ENCODE measurements at regions not wholly inside any gene's neighbourhood (a gene's known extent, or its start where the extent isn't known, plus 50 kb on each side); places are given as distances from the start of the nearest gene placed in this dataset.

DNA sequence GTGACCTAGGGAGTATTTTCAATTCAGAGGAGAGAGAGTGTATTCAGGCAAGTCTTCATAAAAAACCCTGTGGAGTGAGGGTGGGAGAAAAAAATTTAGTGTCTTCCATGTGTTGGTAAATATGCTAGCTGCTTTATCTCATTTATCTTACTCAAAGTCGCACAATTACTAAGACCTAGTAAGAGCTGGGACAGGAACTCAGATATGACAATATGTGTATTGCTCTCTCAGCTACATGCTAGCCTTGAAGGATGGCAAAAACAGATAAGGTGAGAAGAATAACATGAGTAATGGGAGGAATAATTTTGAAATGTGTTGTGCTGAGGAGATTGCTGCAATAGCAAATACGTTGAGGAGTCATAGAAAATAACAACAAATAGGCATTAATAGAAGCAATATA is 458.6 kb downstream of the SH2D1A start:
- H3K4me3 ChIP-seq (ENCODE audit: low read depth, poor library complexity, severe bottlenecking) = no peak overlapping the region
- TF ChIP-seq, protein P1, sequence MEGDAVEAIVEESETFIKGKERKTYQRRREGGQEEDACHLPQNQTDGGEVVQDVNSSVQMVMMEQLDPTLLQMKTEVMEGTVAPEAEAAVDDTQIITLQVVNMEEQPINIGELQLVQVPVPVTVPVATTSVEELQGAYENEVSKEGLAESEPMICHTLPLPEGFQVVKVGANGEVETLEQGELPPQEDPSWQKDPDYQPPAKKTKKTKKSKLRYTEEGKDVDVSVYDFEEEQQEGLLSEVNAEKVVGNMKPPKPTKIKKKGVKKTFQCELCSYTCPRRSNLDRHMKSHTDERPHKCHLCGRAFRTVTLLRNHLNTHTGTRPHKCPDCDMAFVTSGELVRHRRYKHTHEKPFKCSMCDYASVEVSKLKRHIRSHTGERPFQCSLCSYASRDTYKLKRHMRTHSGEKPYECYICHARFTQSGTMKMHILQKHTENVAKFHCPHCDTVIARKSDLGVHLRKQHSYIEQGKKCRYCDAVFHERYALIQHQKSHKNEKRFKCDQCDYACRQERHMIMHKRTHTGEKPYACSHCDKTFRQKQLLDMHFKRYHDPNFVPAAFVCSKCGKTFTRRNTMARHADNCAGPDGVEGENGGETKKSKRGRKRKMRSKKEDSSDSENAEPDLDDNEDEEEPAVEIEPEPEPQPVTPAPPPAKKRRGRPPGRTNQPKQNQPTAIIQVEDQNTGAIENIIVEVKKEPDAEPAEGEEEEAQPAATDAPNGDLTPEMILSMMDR (IDR thresholded peaks at IDR 0.05) = no peak
- TF ChIP-seq POLR2A (IDR thresholded peaks at IDR 0.05) = no peak
- WGBS, 2 donors = 66 to 86% methylated on average over 2 of the region's 2 CpGs
- DNase-seq (ENCODE audit: low spot score in 2 of 2) = no peak
- intact Hi-C loops (cut with DNase I; ENCODE audit: low total_unique reads) = loop anchor here (2.0 kb wide), 1 partner anchor 16 kb away; no protein-coding TSS in a partner anchor

DNA sequence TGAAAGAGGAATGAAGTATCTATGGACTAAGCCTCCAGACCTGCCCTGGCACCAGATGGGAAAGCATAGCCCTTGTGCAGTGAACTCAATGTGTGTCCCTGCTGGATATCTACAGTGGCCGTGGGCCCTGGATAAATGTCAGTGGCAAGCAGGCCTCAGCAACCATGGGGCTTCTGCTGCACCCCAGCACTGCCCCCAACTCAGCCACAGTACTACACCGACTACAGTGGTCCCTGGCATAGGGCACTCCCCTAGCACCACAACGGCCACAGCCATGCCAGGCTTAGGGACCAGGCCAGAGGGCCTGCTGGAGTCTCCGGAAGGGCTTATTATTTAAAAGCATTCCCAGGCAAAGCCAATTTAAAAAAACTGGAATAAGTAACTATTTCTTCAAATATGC is 459.1 kb downstream of the SH2D1A start:
- TF ChIP-seq, protein P1 (IDR thresholded peaks at IDR 0.05) = no peak
- TF ChIP-seq POLR2A (IDR thresholded peaks at IDR 0.05) = no peak
- WGBS, 2 donors = 85 to 87% methylated on average over 3 to 4 of the region's 4 CpGs
- intact Hi-C loops (cut with DNase I; ENCODE audit: low total_unique reads) = loop anchor here (2.0 kb wide), 1 partner anchor 15 kb away; no protein-coding TSS in a partner anchor
- H3K4me3 ChIP-seq (ENCODE audit: low read depth, poor library complexity, severe bottlenecking) = no peak overlapping the region
- no peak for DNase-seq (ENCODE audit: low spot score in 2 of 2)

DNA sequence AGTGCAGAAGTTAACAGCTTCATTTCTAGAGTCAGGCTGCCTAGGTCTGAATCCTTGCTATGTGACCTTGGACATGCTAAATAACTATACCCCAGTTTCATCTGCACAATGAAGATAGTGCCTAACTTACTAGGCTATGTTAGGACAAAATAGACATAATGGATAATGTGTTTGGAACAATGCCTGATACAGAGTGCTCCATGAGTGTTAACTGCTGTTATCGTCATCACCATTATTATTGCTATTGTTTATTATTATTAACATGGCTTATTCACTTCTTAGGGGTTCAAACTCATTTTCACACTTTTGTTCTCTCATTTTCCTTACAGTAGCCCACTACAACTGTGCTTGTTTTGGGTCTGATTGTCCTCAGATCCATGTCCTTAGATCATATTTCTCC is 467.7 kb downstream of the SH2D1A start:
- intact Hi-C loops (cut with DNase I; ENCODE audit: low total_unique reads) = no loop called here

DNA sequence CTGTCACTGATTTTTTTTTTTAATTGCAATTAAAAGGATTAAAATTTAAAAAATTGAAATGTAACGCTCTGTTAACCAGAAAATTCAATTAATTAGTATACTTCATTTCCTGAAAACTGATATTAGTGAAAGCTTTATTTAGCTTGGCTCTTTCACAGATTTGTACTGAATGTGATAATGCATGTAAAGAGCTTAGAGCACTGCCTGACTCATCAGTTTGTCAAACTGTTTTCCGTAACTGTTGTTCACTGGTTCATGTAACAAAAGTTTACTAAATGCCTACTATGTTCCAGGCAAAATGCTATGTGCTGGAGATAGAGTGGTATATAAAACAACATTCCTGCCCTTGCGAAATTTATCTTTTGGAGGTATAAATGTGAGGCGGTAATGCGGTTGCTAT is 471.7 kb downstream of the SH2D1A start:
- 80 to 90% methylated on average over 5 of the region's 5 CpGs for whole genome bisulfite sequencing, 2 donors
- intact Hi-C loops (cut with DNase I; ENCODE audit: low total_unique reads) = no loop called here
- TF ChIP-seq, protein P1 (IDR thresholded peaks at IDR 0.05) = no peak
- TF ChIP-seq POLR2A (IDR thresholded peaks at IDR 0.05) = no peak
- no peak overlapping the region for H3K4me3 ChIP-seq (ENCODE audit: low read depth, poor library complexity, severe bottlenecking)
- no peak for DNase-seq (ENCODE audit: low spot score in 2 of 2)

More for the DNA sequence above, 467.7 kb downstream of the SH2D1A start:
- no peak overlapping the region for H3K4me3 ChIP-seq (ENCODE audit: low read depth, poor library complexity, severe bottlenecking)
- no peak for DNase-seq (ENCODE audit: low spot score in 2 of 2)
- no peak for TF ChIP-seq POLR2A (IDR thresholded peaks at IDR 0.05)
- TF ChIP-seq, protein P1 (IDR thresholded peaks at IDR 0.05) = no peak
- WGBS, 2 donors = 84 to 85% methylated on average over 1 of the region's 1 CpG

DNA sequence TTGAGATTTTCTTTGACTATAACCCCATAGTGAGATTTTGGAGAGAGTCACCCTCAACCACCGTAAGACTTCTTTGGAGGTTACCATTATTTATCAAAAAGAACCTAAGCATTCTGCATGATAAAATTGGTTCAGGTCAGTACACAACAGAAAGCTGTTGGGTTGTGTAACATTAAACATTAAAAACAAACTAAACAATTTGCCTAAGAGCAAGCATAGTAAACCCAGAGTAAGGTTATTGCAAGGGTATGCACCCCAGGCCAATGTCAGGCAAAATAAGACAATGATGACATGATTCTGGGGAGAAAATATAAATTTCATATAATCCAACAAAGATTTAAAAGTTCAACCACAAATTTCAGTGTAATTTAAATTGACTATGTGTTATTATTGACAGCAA is 472.4 kb downstream of the SH2D1A start:
- WGBS, 2 donors = 93 to 95% methylated on average over 1 of the region's 1 CpG
- no peak for TF ChIP-seq POLR2A (IDR thresholded peaks at IDR 0.05)
- TF ChIP-seq, protein P1 (IDR thresholded peaks at IDR 0.05) = no peak
- no peak overlapping the region for H3K4me3 ChIP-seq (ENCODE audit: low read depth, poor library complexity, severe bottlenecking)
- DNase-seq (ENCODE audit: low spot score in 2 of 2) = no peak
- intact Hi-C loops (cut with DNase I; ENCODE audit: low total_unique reads) = no loop called here

DNA sequence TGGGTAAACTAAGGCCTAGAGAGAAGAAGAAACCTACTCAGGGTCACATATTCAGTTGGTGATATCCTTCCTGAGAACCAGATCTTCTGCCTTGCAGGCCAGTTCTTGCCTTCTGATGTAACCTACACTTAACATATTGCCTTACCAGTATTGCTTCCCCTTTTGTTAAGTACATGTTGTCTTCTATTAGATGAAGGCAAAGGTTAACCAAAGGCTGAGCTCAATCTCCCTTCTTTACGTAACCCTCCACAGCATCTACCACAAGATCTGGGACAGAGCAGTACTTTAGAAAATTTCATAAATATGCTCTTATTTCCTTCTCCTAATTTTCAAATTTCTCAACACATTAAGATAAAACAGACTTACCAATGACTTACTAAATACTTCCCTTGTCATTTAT is 474.4 kb downstream of the SH2D1A start:
- no peak overlapping the region for H3K4me3 ChIP-seq (ENCODE audit: low read depth, poor library complexity, severe bottlenecking)
- no peak for DNase-seq (ENCODE audit: low spot score in 2 of 2)
- 88 to 92% methylated on average over 1 of the region's 1 CpG for WGBS, 2 donors
- TF ChIP-seq, protein P1 (IDR thresholded peaks at IDR 0.05) = no peak
- TF ChIP-seq POLR2A (IDR thresholded peaks at IDR 0.05) = no peak
- intact Hi-C loops (cut with DNase I; ENCODE audit: low total_unique reads) = loop anchor here (2.0 kb wide), 1 partner anchor 16 kb away; no protein-coding TSS in a partner anchor
